ENCODE measurements at regions not wholly inside any gene's neighbourhood (a gene's known extent, or its start where the extent isn't known, plus 50 kb on each side); places are given as distances from the start of the nearest gene placed in this dataset.

DNA sequence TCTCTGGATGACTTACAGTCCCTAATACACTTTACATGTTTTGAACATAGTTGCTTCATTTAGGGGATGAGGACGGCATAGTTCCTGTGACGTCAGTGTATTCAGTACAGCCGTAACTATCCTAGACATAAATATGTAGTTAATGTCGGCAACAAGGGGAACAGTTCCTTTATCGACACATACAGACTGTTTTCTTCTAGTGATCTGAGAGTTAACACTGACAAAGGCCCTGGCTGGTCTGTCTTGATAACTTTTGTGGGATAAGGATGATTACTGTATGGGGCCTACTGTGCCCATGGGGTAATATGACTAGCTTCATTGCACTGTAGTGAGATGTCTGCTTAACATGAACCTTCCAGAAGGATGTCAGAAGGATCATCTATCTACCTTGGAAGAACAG, 131.2 kb downstream of the ZNF518B start:
- H2AK5ac ChIP-seq (ENCODE audit: low read depth, low read length): no peak overlapping the region
- H3K4me2 ChIP-seq (ENCODE audit: low read depth, low read length): no peak overlapping the region
- no peaks in the 10 kb centered on the region; the same call in 1 of the 2 replicates for H3K9me3 ChIP-seq (ENCODE audit: control insufficient read depth, insufficient read depth, low read length)
- intact Hi-C loops (cut with micrococcal nuclease) (no loop called here), in situ Hi-C loops (cut with MboI; ENCODE audit: low sequenced_read_pairs) (no loop called here), dilution Hi-C loops (cut with HindIII; ENCODE audit: low sequenced_read_pairs, unreplicated experiment) (no loop called here)
- no peak overlapping the region for H3K4me3 ChIP-seq (ENCODE audit: insufficient read depth, low read depth, low read length)
- no peak overlapping the region for H3K27ac ChIP-seq (ENCODE audit: insufficient read depth, low read length)
- H3K18ac ChIP-seq (ENCODE audit: low read depth, low read length): no peak overlapping the region
- no peak for DNase-seq
- WGBS, 2 experiments (ENCODE audit: extremely low coverage in 2 of 2, insufficient read length in 1 of 2): no CpG with 5 or more reads among the region's 5 CpGs
- CTCF ChIA-PET: no interaction called here
- H3K36me3 ChIP-seq (ENCODE audit: control insufficient read depth, insufficient read depth, low read length): no peaks in the 10 kb centered on the region
- H2AK9ac ChIP-seq (replicated peaks; ENCODE audit: low read depth, low read length, poor library complexity): no peak overlapping the region
- no peak overlapping the region for H3K23ac ChIP-seq (ENCODE audit: low read depth, low read length)
- H3K14ac ChIP-seq (replicated peaks; ENCODE audit: low read depth, low read length): no peak overlapping the region
- H3K9me1 ChIP-seq (ENCODE audit: insufficient read depth, low read length): no peaks in the 10 kb centered on the region
- no TSS peak for BruUV-seq (replicated peaks)
- H2BK5ac ChIP-seq (ENCODE audit: low read depth, low read length, poor library complexity, severe bottlenecking): no peak overlapping the region
- no peak overlapping the region for H2AFZ ChIP-seq (replicated peaks; ENCODE audit: low read length, poor library complexity)
- H3K4ac ChIP-seq (ENCODE audit: low read depth, low read length): no peak overlapping the region
- H4K5ac ChIP-seq (ENCODE audit: low read depth, low read length): no peak overlapping the region
- H4K20me1 ChIP-seq (ENCODE audit: insufficient read depth, low read length): no peaks in the 10 kb centered on the region
- H4K8ac ChIP-seq (ENCODE audit: low read depth in 2 of 2, low read length in 2 of 2): no peak overlapping the region
- POLR2A ChIA-PET (ENCODE audit: unreplicated experiment): no interaction called here
- H2BK15ac ChIP-seq (ENCODE audit: low read depth, low read length): no peak overlapping the region
- H4K91ac ChIP-seq (ENCODE audit: insufficient read depth, low read depth, low read length): no peak overlapping the region
- H3K56ac ChIP-seq (ENCODE audit: extremely low read depth, insufficient read depth, low read length): no peak overlapping the region
- no peak for TF ChIP-seq CEBPB (IDR thresholded peaks at IDR 0.05; ENCODE audit: low read depth, low read length)
- H3K27me3 ChIP-seq (ENCODE audit: control insufficient read depth, insufficient read depth, low read length): no peaks in the 10 kb centered on the region
- no peaks in the 10 kb centered on the region for H3K79me1 ChIP-seq (ENCODE audit: low read depth in 1 of 2, low read length in 2 of 2)
- no peaks in the 10 kb centered on the region for H3K4me1 ChIP-seq (ENCODE audit: control insufficient read depth, insufficient read depth, low read length)
- H2BK120ac ChIP-seq (ENCODE audit: low read depth, low read length): no peak overlapping the region
- no peak overlapping the region for H3K9ac ChIP-seq (ENCODE audit: low read depth, low read length)
- no peak for ATAC-seq (ENCODE audit: low read depth)
- H2BK20ac ChIP-seq (ENCODE audit: low read depth, low read length): no peak overlapping the region
